Posterior vena cava (tissue), 2 donors: ENCODE measurements at regions not wholly inside any gene's neighbourhood (a gene's known extent, or its start where the extent isn't known, plus 50 kb on each side); places are given as distances from the start of the nearest gene placed in this dataset.

Source experiments
- DNase-seq: peaks from one replicate; pipeline ENCODE4 v3.0.0-alpha.2; 2020; ENCODE audit warnings: low spot score
- intact Hi-C, 2 donors: fragments of 100-400 bp; cut with DNase I; formaldehyde crosslinking; loops; one replicate each; pipeline versions ENCODE4 v1.14.1 to v1.14.2; 2022 to 2023
- donor health status: DM: yes; HTN: yes; CAD: no.
- donor health status: DM: yes; HTN: yes; CAD: no.

DNA sequence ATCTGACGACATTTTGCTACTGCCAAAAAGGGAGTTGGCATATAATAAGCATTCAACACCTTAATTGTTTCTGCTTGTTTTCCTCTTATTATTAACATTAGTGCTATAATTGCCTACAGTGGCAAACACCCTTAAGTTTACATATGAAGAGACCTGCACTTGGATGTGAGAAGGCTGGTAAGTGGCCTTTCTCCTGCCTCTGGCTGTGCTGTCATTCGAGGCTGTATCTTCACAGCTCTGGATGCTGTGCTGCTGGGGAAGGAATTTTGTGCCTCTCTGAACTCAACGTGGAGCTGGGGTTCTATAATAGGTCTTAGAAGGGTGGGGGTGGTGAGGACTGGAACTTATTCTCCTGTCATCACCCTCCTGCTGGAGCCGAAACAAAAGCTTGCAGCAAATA is 385.9 kb downstream of the EMP1 start:
- intact Hi-C loops = no loop called here
- no peak for DNase-seq

DNA sequence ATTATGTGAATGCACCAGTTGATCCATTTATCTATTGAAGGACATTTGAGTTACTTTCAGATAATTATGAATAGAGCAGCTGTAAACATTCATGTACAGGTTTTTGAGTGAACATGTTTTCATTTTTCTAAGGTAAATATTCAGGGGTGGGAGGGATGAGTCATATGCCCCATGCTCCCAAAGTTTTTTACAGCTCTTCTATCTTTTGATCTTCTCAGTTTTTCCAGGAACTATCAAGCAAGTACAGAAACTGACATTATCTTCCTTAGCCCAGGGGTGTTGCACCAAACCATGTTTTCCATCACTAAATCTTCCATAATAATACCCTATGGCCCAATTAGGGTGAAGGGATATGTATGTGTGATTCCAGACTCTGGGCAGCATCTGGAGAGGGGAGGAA is 384.5 kb downstream of the EMP1 start:
- intact Hi-C loops = no loop called here

DNA sequence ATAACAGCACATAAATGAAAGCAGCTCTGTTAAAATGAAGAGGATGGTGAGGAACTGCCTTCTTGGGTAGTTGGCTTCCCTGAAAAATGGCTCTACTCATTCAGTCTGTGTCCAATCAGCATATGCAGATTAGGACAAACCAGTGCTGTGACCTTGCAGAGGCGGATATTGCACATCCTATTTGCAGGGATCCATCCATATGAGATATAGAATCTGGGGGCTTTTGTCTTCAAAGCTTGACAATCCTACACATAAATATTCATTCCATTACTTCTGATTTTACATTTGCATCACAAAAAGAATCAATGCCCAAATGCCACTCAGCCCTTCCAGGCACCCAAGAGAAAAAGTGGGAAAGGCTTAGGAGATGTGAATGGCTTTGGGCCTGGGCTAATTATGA is 383.7 kb downstream of the EMP1 start:
- intact Hi-C loops = no loop called here

More for the DNA sequence above, 384.5 kb downstream of the EMP1 start:
- no peak for DNase-seq

DNA sequence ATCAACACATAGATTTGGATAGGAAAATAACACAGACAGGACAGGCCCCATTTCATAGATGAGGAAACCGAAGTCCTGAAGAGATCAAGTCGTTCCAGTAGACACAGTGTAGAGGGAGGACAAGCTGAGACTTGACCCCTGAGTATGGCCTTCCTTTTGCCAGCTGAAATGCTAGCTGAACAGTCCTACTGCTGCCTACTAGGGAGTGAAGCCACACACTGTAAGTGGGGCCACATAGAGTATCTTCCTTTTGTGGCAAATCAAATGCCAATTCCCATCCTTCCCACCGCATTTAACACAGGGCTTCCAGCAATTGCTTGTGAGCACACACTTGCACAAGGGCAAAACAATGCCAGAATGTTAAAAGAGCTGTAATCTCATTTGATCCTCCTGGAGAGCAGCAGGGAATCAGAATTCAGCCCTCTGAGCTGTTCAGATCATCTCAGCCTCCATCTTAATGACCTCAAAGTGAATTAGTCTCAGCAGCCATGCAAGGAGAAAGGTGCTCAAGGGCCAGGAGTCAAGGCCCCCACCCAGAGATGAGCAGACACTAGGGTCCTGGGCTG is 380.5 kb downstream of the EMP1 start:
- intact Hi-C loops = no loop called here

More for the DNA sequence above, 383.7 kb downstream of the EMP1 start:
- no peak for DNase-seq

GRCh38 chr12:13573698-13574321 is 377.3 kb downstream of the EMP1 start:
- intact Hi-C loops = no loop called here
- no peak for DNase-seq

More for the DNA sequence above, 380.5 kb downstream of the EMP1 start:
- DNase-seq = no peak

DNA sequence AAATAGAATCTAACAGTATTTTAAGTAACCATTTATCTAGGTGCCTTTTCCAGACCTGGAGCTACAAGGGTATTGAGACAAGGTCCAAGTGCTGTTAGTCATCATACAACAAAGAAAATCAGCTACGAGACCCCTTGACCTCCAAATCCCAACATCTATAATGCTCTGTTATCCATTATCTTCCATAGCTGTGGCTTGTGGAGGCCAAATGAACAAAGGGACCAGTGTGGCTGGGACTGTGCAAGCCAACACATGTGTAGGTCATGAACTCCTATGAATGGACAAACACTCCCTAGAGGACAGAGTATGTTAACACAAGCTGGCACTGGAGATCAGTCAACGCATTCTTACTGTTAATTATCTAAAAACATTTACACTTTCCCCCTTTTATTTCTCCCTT is 374.5 kb downstream of the EMP1 start:
- intact Hi-C loops = no loop called here

DNA sequence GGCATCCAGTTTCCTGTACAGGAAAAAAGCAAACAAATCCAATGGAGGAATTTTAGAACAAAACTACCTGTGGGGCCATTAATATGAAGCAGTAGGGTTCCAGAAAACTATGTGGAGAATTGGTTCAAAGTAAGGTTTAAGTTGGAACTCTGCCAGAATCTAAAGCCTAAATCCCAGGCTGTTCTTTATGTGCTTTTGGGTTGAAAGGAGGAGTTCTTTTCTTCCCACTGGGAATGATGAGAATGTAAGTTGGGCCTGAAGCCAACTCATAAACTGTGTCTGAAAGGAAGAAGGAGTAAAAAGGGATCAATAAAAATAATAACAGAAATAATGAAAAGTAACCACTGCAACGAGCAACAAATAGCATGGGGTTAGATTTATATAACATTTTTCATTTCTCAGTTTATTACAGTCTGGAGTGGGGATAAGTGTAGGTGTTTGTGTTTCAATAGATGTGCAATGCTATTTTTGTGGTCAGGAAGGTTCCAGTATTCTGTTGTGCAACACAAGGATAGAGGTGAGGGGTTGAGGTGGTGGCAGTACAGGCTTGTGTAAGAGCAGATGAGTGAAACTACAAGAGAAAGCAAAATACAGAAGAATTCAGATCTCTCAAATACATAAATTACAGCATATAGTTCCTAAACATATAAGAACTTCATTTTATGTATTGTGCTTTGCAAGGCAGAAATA is 373.6 kb downstream of the EMP1 start:
- intact Hi-C loops = no loop called here
- no peak for DNase-seq

More for the DNA sequence above, 374.5 kb downstream of the EMP1 start:
- no peak for DNase-seq

GRCh38 chr12:13566292-13566691 is 369.8 kb downstream of the EMP1 start:
- intact Hi-C loops = no loop called here
- no peak for DNase-seq

DNA sequence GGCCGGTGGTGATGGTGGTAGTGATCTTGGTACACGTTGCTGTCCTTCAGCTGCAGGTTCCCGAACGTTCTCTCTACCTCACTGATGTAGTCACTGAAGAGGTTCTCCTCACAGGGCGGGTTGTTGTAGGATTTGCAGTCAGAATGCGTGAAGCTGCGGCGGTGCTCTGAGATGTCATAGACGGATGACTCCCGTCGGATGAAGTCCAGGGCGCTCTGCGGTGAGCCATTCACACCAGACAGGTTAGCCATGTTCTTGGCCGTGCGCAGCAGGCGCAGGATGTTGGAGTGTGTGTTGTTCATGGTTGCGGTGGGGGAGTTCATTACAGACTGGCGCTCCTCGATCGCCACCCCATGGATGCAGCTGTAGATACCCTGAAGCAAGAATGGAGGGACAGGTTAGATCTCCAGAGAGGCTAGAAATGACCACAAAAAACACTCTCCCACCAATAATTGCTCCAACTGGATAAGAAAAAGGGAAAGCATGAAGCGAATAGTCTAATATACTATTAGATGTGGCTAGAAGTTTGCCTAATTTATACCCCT is 367.8 kb downstream of the EMP1 start:
- no peak for DNase-seq
- intact Hi-C loops = no loop called here

GRCh38 chr12:13563743-13564125 is 367.2 kb downstream of the EMP1 start:
- no peak for DNase-seq
- intact Hi-C loops = no loop called here

DNA sequence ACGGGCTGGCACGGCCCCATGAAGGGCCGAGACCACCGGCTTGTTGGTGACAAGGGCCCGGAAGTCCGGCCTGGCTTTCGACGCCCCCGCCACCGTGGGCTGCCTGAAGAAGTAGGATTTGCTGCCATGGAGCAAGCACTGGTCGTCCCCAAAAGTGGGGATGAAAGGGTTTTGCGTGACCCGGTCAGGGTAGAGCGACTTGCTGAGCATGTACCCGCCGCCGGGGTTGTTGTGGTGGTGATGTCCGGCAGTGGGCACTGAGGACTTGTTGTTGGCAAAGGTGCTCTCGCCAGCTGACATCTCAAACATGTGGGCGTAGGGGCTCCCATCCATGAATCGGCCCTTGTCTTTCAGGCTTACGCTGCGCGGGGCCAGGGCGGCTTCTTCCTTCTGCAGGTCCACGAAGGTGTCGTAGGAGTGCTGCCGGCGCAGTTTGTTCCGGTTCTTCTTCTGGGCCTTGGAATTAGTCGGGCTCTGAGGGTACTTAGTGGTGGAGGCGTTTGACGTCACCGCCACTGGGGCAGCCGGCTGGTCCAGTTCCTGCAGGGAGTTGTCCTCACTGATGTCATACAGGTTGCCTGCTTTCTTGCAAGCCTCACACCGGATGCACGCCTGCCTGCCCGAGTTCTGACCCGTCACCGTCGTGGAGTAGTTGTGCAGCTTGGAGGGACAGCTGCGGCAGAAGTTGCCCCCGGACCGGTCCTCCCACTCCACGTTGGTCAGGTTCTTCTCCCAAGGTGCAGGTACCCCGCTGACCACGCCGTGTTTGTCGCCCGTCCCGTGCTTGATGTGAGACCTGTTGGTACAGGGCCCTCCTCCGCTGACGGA is 366.6 kb downstream of the EMP1 start:
- intact Hi-C loops = no loop called here
- DNase-seq = peak; percentile 80

DNA sequence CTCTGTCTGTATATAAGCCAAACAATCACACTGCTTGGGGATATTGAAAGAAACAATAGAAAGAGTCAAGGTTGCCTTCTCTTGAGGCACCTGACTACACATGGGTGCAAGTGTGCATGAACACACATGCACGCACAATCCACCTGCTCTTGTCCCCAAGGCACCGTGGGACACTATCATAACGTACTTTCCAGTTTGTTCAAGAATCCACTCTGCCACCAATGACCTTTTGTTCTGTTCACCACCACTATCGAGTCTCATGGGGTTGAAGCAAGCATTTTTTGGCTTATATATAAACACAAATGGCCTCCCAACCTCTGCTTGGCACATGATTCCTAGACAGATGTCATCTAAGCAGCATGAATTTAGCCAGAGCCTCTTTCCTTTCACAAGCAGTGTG is 365.4 kb downstream of the EMP1 start:
- DNase-seq = no peak
- intact Hi-C loops = no loop called here

DNA sequence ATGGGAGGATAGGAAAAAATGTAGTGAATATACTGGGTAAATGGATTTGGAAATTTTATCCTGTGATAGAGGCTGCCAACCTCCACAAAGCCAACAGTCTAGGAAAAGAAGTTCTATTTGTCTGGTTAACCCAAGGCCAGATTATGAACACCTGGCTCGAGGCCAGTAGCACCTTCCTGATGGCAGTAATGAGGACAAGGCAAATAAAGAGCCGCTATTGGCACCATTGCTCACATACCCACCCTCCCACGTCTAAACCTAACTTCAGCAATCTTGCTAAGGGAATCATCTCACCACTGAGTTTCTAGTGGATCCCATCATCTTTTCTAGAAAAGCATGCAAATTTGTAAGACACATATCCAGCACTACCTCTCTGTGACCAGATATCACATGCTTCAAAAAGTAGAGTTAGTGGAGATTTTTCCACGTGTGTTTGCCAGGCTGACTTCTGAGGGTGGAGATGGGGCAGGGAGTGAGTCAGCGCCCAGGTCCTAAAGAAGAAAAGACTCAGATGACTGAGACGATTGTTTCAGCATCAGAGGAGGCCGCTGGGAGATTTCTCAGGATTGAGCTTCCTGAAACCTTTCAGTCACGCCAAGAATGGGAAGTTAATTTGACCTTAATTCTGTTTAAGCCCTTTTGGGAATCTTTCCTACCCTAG is 362.9 kb downstream of the EMP1 start:
- no peak for DNase-seq
- intact Hi-C loops = no loop called here

DNA sequence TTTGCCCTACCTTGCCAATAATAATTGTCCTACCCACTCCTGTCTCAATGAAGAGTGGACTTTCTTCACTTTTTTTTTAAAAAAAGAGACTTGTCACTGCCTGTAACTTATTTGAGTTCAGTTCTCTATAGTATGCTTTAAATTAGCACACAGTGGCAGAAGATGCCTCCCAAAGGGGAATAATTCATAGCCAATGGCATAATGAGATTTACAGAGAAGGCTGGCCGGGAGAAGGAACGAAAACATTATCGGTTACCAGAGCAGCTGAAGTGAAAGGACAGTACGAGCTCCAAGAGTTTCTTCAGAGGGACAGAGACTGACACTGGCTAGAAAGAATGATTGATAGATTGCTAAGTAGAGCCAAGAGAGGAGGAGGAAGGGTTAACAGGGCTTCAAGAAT is 356.3 kb downstream of the EMP1 start:
- intact Hi-C loops = no loop called here
- DNase-seq = no peak

GRCh38 chr12:13547283-13547682 is 350.8 kb downstream of the EMP1 start:
- intact Hi-C loops = no loop called here
- no peak for DNase-seq

- intact Hi-C loops = no loop called here
- no peak for DNase-seq
Observed at GRCh38 chr12:13546231-13546630, 349.7 kb downstream of the EMP1 start.

DNA sequence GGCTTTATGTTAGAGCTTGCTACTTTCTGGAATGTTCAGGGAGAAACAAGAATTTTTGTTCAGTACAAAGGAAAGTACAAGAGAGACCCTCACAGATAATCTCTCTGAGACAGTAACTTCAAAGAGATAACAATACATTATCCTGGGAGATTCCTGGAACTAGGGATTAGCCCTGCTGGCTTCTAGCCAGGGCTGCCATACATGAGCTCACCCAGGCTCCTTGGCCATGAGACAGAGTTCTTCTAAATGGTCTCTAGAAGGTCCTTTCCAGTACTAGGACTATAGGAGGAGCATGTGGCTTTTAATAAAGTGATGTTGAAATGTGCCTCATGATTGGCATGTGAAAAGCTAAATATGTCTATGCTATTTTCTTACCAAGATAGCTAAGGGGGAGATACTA is 342.5 kb downstream of the EMP1 start:
- intact Hi-C loops = no loop called here
- DNase-seq = no peak

GRCh38 chr12:13538136-13538535 is 341.6 kb downstream of the EMP1 start:
- intact Hi-C loops = no loop called here
- DNase-seq = no peak

GRCh38 chr12:13537623-13538022 is 341.1 kb downstream of the EMP1 start:
- intact Hi-C loops = no loop called here
- DNase-seq = no peak
